OCI-LY7 (cell line): ENCODE measurements at regions not wholly inside any gene's neighbourhood (a gene's known extent, or its start where the extent isn't known, plus 50 kb on each side); places are given as distances from the start of the nearest gene placed in this dataset.

ENCODE experiments used
- BruUV-seq: library from RNA; stranded (reverse); fragments of 400-500 nt; replicated peaks from 2 replicates; lab custom pipeline; 2021; lab: Mats Ljungman, UMichigan
- CTCF ChIA-PET: fragments of 300-600 bp; sonication (Branson Sonifier 250); formaldehyde crosslinking; loops from one replicate; lab custom pipeline; 2022; ENCODE audit warnings: antibody characterized with exemption; ENCODE audit not compliant: unreplicated experiment; lab: Charles Lee
- POLR2A ChIA-PET: fragments of 300-600 bp; sonication (Branson Sonifier 250); formaldehyde crosslinking; loops from one replicate; lab custom pipeline; 2022; ENCODE audit warnings: antibody characterized with exemption; lab: Charles Lee
- DNase-seq: peaks from one replicate; pipeline ENCODE4 v3.0.0-alpha.2; 2015; ENCODE audit warnings: low spot score
- H2AFZ ChIP-seq: fragments of 200-600 bp; sonication (generic), shearing (Covaris generic); 2 replicates; pipeline ENCODE4 v1.6.1; 2014; ENCODE audit warnings: mild to moderate bottlenecking, antibody characterized with exemption, low read length, moderate library complexity
- H3K27ac ChIP-seq: fragments of 200-600 bp; sonication (generic); 2 replicates; pipeline ENCODE4 v1.5.1; 2014; ENCODE audit warnings: mixed run types, low read depth, mild to moderate bottlenecking, moderate library complexity, low read length, inconsistent platforms; ENCODE audit not compliant: poor library complexity, severe bottlenecking
- H3K36me3 ChIP-seq: fragments of 200-600 bp; sonication (generic); 2 replicates; pipeline ENCODE4 v1.6.1; 2014; ENCODE audit warnings: mild to moderate bottlenecking, antibody characterized with exemption, low read length, moderate library complexity, mixed read lengths; ENCODE audit not compliant: insufficient read depth
- H3K4me1 ChIP-seq: fragments of 200-600 bp; sonication (generic); 2 replicates; pipeline ENCODE4 v1.5.1; 2014; ENCODE audit warnings: mild to moderate bottlenecking, low read length; ENCODE audit not compliant: insufficient read depth, poor library complexity, severe bottlenecking
- H3K4me2 ChIP-seq: fragments of 200-600 bp; sonication (generic); 2 replicates; pipeline ENCODE4 v1.6.1; 2014; ENCODE audit warnings: mild to moderate bottlenecking, low read length
- H3K4me3 ChIP-seq: fragments of 200-600 bp; sonication (generic); 2 replicates; pipeline ENCODE4 v1.5.1; 2014; ENCODE audit warnings: mild to moderate bottlenecking, low read depth, low read length; ENCODE audit not compliant: poor library complexity, severe bottlenecking
- H3K79me2 ChIP-seq: fragments of 200-600 bp; sonication (generic); 2 replicates; pipeline ENCODE4 v1.6.1; 2016; ENCODE audit warnings: low read depth, mild to moderate bottlenecking, low read length, moderate library complexity, mixed read lengths; ENCODE audit not compliant: insufficient read depth
- H3K9me2 ChIP-seq: fragments of 200-600 bp; sonication (generic); 2 replicates; pipeline ENCODE4 v1.6.1; 2016; ENCODE audit warnings: mild to moderate bottlenecking, low read length, mixed read lengths; ENCODE audit not compliant: insufficient read depth
- H3K9me3 ChIP-seq: fragments of 200-600 bp; sonication (generic); 2 replicates; pipeline ENCODE4 v1.6.1; 2014; ENCODE audit warnings: mild to moderate bottlenecking, mixed run types, low read length, mixed read lengths
- H4K20me1 ChIP-seq: fragments of 200-600 bp; sonication (generic); 2 replicates; pipeline ENCODE4 v1.6.1; 2014; ENCODE audit warnings: mild to moderate bottlenecking, antibody characterized with exemption, low read length, moderate library complexity, mixed read lengths; ENCODE audit not compliant: insufficient read depth
- CTCF ChIP-seq: fragments of 200-600 bp; sonication (generic); conservative IDR thresholded peaks from 2 replicates; pipeline ENCODE4 v1.5.1; 2014; ENCODE audit warnings: mild to moderate bottlenecking, antibody characterized with exemption, low read length, moderate library complexity, mixed read lengths
- EZH2phosphoT487 ChIP-seq: fragments of 200-600 bp; sonication (generic); IDR thresholded peaks from 2 replicates; pipeline ENCODE4 v1.6.1; 2018; ENCODE audit warnings: low read depth, borderline replicate concordance, mild to moderate bottlenecking, mixed run types, antibody characterized with exemption, low read length, moderate library complexity, mixed read lengths
- intact Hi-C: fragments of 100-400 bp; cut with micrococcal nuclease; formaldehyde crosslinking; loops from one replicate; pipeline ENCODE4 v1.10.0; 2022; ENCODE audit not compliant: unreplicated experiment

- H3K36me3 ChIP-seq, result no peaks in the 10 kb centered on the region
- TF ChIP-seq EZH2phosphoT487 (no peak), CTCF (no peak)
- CTCF ChIA-PET, result no interaction called here
- no peaks in the 10 kb centered on the region for H3K9me3 ChIP-seq
- no peaks in the 10 kb centered on the region for H4K20me1 ChIP-seq
- BruUV-seq, result no TSS peak
- H3K4me2 ChIP-seq, result no peak overlapping the region
- no peaks in the 10 kb centered on the region for H3K9me2 ChIP-seq
- H3K4me1 ChIP-seq, result no peaks in the 10 kb centered on the region
- H3K79me2 ChIP-seq, result no peaks in the 10 kb centered on the region
- no peak overlapping the region for H3K4me3 ChIP-seq
- POLR2A ChIA-PET, result no interaction called here
- no peak for DNase-seq
- no peak overlapping the region for H3K27ac ChIP-seq
- intact Hi-C loops, result no loop called here
- no peak overlapping the region for H2AFZ ChIP-seq
These were observed 458.9 kb upstream of the ANKRD30A start for GRCh38 chr10:36666451-36666850.

- DNase-seq, result no peak
- intact Hi-C loops, result no loop called here
- Histone ChIP-seq H4K20me1 (no peaks in the 10 kb centered on the region), H2AFZ (no peak overlapping the region), H3K4me1 (no peaks in the 10 kb centered on the region), H3K27ac (no peak overlapping the region), H3K9me2 (no peaks in the 10 kb centered on the region), H3K4me3 (no peak overlapping the region), H3K9me3 (no peaks in the 10 kb centered on the region), H3K36me3 (no peaks in the 10 kb centered on the region), H3K79me2 (no peaks in the 10 kb centered on the region), H3K4me2 (no peak overlapping the region)
- CTCF ChIA-PET, result no interaction called here
- BruUV-seq, result no TSS peak
- POLR2A ChIA-PET, result no interaction called here
- TF ChIP-seq CTCF (no peak), EZH2phosphoT487 (no peak)
These were observed 462.8 kb upstream of the ANKRD30A start for GRCh38 chr10:36662571-36662970.

- Histone ChIP-seq H2AFZ (no peak overlapping the region), H3K4me1 (no peaks in the 10 kb centered on the region), H3K9me2 (no peaks in the 10 kb centered on the region), H3K79me2 (no peaks in the 10 kb centered on the region), H3K4me3 (no peak overlapping the region), H3K27ac (no peak overlapping the region), H3K36me3 (no peaks in the 10 kb centered on the region), H3K9me3 (no peaks in the 10 kb centered on the region), H4K20me1 (no peaks in the 10 kb centered on the region), H3K4me2 (no peak overlapping the region)
- intact Hi-C loops, result no loop called here
- no peak for TF ChIP-seq CTCF
- no peak for TF ChIP-seq EZH2phosphoT487
- CTCF ChIA-PET, result no interaction called here
- BruUV-seq, result no TSS peak
- POLR2A ChIA-PET, result interaction anchor here (0.7 kb wide), 1 partner anchor 301 kb away, joined by 3 read pairs; no protein-coding TSS in a partner anchor
- DNase-seq, result no peak
These were observed 475.1 kb upstream of the ANKRD30A start for GRCh38 chr10:36650274-36650673.
